GM18505 (cell line): ENCODE measurements at regions not wholly inside any gene's neighbourhood (a gene's known extent, or its start where the extent isn't known, plus 50 kb on each side); places are given as distances from the start of the nearest gene placed in this dataset.

Source experiments
- ATAC-seq: cut with Tn5 transposase; IDR thresholded peaks from one replicate; pipeline ENCODE4 v1.9.1; 2021; ENCODE audit not compliant: unreplicated experiment
- POLR2A ChIP-seq: IDR thresholded peaks from 4 replicates; pipeline ENCODE4 v1.6.1; 2011; ENCODE audit warnings: borderline replicate concordance; ENCODE audit not compliant: insufficient read depth, insufficient read length; ENCODE audit errors: extremely low read depth

DNA sequence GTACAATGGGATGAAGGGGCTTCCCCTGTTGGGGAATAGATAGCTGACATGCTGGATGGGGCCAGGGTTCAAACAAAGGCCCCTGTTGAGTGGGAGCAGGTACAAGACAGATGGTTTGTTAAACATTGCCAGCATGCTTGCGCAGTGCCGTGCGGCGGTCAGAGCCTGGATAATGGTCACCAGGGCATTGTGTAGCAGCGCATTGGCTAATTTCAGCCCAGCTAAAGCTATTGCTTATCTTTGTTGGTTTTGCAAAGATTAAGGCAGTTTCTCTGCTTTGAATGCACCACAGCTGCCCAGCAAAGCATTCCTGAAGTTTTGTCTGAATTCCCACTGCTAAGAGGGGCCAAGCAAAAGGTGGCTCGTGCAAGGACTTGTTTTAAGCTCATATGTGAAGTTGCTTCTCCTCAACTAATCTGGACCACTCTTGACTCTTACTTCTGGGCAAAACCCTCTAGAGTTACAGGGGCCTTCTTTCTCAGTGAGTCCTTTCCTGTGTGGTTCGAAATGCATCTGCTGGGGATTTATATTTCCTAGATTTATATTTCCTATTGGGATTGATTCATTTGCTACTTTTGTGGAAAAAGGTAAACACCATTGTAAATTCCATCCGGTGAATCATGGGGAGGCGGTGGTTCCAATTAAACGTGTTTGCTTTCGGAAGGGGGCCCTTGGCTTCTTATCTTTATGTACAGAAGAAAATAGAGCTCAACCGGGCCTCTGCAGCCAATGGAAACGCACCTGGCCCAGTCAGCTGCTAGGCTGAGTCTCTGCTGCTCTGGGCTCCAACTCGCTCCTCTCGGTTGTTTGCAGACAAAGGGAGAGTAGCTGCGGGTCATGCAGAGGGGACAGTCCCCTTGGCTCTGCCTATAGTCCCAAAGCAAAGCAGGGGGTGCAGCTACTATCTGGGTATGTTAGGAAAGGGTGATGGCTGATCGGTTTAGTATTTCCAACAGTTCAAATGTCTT lies 72.1 kb downstream of the FOXA2 start:
- no peak for TF ChIP-seq POLR2A
- ATAC-seq = no peak

DNA sequence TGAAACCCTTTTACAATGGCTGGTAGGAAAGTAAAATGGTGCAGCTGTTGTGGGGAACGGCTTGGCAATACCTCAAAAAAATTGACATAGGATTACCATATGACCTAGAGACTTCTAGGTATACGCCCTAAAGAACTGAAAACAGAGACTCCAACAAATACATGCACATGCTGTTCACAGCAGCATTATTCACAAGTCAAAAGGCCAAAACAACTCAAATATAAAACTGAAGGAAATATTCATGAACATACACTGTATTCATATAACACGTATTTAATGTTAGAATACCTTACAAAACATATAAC lies 74.6 kb downstream of the FOXA2 start:
- no peak for ATAC-seq
- no peak for TF ChIP-seq POLR2A

DNA sequence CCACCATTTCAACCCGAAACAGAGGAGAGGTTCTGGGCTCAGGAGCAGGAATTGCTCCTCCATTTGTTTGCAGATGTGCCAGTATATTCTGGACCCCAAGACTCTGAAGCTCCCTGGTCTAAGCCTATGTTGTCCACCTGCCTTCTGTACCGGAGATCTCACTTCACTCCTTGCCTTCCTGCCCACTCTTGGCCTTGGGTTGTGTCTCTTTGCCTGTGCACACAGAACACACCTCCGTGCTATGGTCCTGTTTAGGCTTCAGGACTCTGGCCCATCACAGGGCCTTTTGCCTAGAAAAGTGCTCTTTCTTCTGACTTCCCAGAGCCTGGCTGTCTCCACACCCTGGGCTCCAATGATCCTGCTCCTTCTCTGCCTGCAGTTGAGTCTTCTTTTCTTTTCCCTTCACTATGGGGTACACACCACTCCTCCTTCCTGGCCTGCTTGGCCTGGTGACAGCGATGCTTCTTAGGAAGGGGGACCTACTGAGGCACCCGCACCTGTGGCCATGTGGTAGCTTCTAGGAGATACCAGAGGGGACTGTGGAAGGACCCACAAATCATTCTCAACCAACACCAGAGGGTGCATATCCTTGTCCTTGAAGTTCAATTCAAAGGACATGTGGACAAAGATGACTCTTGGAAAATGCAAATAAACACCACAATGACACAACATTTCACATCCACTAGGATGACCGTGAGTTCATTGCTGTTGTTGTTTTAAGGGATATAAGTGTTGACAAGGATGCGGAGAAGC lies 75.1 kb downstream of the FOXA2 start:
- no peak for TF ChIP-seq POLR2A
- no peak for ATAC-seq

DNA sequence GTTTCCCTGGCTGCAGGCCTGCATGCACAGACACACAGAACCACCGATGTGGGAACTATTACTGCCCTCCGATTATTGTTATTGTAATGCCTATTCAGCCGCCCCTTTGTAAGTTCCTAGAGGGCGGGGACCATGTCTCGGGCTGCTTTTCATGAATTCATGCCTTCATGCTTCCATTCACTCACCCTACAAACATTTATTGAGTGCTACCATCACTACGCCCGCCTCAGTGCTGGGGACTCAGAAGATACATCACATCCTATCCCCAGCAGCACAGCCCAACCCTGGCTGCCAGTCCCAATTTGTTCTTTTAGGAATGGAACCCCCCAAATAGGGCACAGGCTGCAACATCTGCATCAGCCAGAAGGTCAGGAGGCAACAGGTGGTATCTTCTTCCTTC lies 75.9 kb downstream of the FOXA2 start:
- TF ChIP-seq POLR2A = no peak
- no peak for ATAC-seq

DNA sequence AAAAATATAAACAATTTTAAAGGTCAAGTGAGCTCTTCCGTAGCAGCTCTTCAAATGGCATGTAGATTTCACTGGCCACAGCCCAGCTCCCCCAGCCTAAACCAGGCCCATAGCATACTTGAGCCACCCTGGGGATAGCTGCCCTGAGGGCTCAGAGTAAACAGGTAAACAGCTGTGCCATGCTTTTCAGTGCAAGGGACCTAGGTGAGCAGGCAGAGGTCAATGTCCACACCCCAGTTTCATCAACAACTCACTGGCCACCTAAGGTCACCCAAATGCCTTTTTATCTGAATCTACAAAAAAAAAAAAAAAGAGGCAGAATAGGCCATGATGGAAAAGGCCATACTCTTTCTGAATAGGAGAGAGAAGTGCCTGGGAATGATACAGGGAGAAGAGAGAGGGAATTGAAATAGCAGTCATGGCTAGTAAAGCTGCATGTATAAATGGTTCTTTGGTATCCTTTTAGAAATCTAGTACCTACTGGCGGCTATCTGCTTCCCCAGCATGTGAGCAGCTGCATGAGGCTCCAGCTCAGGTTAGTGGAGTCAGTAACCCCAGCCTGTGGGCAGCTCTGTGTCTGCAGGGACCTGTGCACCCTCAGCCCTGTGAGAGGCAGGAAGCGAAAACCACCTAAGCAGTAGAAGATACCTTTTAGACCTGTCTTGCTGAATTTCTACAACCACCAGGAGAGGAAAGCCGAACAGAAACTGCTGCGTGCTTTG lies 77.0 kb downstream of the FOXA2 start:
- TF ChIP-seq POLR2A = no peak
- no peak for ATAC-seq

DNA sequence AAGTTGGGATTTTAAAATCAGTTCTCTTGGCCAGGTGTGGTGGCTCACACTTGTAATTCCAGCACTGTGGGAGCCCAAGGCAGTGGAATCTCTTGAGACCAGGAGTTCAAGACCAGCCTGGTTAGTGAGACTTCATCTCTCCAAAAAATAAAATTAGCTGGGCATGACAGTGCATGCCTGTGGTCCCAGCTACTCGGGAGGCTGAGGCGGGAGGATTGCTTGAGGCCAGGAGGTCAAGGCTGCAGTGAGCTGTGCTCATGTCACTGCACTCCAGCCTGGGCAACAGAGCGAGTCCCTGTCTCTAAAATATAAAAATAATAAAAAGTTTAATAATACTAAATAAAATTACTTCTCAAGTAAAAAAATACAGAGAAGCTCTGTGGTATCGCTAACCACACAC lies 77.5 kb downstream of the FOXA2 start:
- no peak for ATAC-seq

DNA sequence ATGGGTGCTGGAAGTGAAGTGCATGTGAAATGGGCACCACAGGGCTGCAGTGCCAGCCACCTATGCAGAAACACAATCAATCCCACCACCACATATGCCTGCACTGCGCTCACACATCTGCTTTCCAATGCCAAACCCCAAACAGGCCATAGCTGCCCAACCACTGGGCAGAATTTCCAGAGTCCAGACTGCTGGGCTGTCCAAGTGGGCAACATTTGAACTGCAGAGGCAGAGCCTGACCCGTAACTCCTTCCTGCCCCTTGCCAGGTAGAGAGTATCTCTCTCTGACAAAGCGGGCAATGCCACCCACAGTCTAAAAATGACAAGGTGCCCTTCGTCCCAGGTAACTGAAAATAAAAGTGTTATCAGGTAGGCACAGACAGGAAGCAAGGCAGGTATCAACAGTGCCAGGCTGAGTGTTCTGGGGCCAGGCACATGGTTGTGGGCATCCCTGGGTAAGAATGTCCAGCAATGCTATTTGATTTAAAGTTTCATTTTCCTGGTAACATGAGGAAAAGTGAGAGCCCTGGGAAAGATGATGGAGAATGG lies 79.5 kb downstream of the FOXA2 start:
- ATAC-seq = no peak
- TF ChIP-seq POLR2A = no peak

More for the DNA sequence above, 77.5 kb downstream of the FOXA2 start:
- TF ChIP-seq POLR2A = no peak

DNA sequence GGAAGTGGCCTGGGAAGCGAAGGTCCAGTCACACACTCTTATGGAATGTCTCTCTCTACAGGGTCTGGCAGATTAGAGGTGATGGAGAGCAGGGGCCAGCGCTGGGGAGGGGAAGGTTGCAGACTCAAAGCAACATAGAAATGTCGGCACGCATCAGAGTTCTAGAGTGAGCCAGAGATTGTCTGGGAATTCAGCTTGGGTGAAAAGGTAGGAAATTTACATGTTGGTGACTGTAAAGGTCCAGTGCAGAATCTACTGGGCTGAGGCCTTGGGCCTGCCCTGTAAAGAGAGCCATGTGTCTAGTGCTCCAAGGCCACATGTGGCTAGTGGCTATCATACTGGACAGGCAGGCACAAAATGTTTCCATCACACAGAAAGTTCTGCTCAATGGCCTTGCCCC lies 80.8 kb downstream of the FOXA2 start:
- TF ChIP-seq POLR2A = no peak
- no peak for ATAC-seq

DNA sequence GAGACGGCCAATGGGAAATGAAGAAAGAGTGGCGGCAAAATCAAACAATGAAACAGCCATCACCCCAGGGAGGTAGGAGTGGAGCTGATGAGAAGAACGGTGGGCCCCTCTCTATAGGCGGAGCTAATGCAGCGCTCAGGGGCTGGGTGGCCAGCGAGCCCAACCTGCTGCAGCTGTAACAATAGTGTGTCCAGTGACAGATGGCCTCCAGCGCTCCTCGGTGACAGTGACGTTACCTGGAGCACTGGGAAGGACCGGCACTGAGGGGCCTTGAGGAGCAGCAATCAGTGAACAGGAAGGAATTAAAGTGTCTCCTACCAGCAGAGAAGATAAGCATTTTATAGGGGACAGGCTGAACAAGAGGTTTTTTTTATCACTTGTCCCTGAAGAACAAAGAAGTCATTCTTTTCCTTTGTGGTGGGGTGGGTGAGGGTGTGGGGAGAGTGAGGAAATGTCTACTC lies 81.6 kb downstream of the FOXA2 start:
- TF ChIP-seq POLR2A = no peak
- ATAC-seq = no peak

DNA sequence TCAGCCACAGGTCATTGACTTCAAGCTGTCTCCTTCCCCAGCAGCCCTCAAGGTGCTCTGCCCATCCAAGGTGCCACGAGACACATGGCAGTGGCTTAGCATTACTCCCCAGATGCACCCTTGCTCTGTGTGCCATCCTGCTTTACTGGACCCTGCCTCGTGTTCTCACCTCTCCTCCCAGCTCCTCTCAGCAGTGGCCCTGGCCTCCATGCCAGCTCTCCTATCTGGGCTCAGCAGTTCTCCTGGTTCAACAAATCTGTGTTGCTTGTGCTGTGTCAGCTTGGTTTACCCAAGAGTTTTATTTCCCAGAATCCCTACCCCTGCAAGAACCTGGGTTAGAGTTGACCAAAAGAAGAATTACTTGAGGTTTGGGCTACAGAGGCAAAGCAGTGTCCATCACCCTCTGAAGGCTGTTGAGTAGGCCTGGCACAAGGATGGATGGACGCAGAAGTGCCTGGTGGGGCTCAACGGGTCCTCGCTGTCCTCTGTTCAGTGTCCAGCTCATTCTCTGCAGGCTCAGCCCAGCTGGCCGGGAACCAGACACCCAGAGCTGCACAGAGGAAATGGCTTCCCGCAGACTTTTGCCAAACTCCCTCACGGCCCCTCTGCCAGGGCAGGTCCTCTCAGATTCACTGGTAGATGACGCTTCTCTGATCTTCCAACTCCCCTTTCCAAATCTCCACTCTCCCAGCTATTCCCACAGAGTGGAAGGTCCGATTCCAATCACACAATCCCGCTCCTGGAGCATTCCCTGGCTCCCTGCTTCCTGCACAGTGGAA lies 82.6 kb downstream of the FOXA2 start:
- no peak for ATAC-seq
- TF ChIP-seq POLR2A = no peak

DNA sequence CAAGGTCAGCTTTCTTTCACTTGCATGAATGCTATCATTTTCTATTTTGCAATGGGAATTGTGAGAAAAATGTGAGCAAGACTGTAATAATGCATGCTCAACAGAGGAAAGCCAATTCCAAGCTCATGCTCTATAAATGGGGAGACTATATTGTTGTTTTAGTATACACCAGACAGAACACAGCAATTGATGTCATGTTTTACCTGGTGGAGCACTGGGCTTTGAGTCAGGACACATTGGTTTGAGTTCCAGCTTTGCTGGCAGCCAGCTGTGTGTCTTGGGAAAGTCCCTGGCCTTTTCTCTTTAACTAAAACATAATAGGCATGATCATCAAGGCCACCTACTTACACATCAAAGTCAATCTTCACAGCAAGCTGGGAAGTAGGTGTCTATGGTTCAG lies 83.3 kb downstream of the FOXA2 start:
- ATAC-seq = no peak
- TF ChIP-seq POLR2A = no peak

DNA sequence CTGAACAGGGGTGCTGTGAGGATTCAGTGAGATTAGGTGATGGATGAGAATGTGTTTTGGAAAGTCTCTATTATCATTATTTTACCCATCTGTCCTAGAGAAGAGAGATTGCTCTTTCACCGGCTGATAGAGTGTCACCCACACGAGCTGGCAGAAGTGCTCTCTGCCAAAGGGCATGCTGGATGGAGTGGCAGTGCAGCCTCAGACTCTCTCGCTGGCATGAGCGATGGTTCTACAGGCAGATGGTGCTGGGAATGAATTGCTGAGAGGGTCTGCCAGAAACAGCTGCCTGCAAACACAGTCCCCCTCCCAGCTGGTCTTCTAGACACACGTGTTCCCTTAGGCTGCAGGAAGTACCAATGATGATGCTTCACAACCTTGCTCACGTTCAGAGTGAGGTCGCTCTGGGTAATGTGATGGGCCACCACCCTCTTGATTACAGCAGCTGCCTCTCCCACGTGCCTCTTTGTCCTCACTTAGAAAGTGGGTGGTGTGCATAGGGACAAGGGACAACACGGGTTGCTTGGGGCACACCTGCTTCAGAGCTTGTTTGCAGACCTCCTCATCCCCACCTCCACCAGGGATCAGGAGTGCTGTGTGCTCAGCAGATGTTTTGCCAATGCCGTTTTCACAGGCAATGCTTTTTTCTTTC lies 84.7 kb downstream of the FOXA2 start:
- no peak for ATAC-seq

More for the DNA sequence above, 84.7 kb downstream of the FOXA2 start:
- no peak for TF ChIP-seq POLR2A
